HPDE6-E6E7 (cell line): ENCODE measurements at regions not wholly inside any gene's neighbourhood (a gene's known extent, or its start where the extent isn't known, plus 50 kb on each side); places are given as distances from the start of the nearest gene placed in this dataset.
"Not testable (repeated sequence)": the region's sequence is repeated elsewhere in the genome, so short reads cannot be mapped to it uniquely, and the experiment has no call there.

Source experiments
- DNase-seq: peaks from one replicate; pipeline ENCODE4 v3.0.0; 2011; ENCODE audit warnings: missing footprints; ENCODE audit errors: extremely low spot score

DNA sequence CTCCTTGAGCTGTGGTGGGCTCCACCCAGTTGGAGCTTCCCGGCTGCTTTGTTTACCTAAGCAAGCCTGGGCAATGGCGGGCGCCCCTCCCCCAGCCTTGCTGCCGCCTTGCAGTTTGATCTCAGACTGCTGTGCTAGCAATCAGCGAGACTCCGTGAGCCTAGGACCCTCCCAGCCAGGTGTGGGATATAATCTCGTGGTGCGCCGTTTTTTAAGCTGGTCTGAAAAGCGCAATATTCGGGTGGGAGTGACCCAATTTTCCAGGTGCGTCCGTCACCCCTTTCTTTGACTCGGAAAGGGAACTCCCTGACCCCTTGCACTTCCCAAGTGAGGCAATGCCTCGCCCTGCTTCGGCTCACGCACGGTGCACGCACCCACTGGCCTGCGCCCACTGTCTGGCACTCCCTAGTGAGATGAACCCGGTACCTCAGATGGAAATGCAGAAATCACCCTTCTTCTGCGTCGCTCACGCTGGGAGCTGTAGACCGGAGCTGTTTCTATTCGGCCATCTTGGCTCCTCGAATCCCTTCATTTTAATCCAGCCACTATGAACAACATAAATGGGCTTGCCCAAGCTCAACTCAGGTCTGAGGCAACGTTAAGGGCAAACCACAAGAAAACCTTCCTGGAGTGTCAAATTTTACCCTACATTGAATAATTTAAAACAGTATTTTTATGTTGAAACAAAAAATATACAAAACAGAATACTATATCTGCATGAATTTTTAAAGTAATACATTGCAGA lies 112.4 kb upstream of the CCDC150 start:
- not testable (repeated sequence) for DNase-seq

DNA sequence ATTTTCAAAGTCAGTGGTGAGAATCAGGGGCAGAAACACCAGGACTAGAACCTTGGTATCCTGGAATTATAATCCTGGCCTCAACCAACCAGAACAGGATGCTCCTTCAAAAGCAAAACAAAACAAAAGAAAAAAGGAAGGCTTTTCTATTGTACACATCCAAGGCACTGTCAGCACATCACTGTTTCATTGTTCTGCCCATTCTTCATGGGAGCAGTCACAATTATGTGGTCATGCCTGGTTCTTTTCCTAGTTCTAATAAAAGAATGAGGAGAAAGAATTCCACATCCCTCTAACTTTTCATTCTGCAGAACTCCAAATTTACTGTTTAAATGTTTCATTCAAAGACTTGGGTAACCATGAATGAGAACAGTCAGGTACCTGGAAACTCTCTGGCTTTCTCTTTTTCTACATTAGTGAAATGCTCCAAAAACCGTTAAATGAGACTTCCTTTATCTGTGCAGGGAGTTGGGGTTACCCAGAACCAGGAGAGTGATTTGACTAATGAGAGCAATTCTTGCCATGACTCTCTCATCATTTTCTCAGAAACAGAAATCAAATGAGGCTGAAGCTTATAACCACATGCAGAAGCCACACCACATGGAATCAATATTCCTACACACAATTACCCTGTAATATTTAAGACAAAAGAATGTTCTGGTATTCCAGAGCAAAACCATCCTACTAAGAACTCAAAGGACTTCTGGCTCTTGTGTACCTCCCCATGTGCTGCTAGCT lies 110.9 kb upstream of the CCDC150 start:
- no peak for DNase-seq

DNA sequence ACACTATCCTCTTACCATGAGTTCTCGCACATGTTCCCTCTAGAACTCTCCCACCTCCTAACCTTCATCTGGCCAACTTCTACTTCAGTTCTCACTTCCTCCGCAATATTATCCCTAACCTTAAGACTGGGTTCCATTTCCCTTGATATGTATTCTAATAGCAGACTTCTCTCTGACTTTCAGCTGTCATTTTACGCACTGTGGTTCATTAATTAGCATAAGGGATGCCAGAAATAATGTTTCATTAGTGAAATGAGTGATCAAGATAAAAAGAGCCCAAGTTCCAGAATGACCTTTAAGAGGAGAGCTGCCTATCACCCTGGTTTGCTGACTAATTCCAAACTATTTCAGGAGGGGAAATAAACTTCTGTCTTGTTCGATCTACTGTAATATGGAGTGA lies 108.6 kb upstream of the CCDC150 start:
- DNase-seq = no peak

DNA sequence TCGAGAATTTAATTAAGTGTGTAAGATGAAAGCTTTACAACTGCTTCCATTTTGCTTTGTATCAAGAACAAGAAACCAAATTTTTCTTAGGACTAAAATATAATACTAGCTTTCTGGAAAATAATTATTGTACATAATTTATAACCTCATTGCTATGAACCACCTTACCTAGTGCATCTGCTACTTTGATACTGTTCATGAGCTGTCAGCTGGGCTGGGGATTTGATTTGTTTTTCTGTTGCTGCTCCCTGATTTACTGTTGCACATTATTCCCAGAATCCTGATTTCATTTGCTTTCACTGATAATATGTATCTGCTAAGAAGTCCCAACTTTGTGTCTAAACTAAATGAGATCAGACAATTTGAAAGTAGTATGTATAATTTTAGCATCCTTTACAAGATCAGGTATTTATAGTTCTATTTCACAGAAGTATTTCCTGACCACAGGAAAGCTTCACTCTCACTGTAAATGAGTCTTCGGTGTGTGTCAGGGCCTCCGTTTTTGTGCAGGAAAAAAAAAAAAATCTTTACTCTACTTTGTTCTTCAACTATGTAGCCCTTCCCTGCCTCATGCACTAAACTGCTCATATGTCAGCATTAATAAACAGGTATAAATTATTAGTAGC lies 105.6 kb upstream of the CCDC150 start:
- DNase-seq = no peak

DNA sequence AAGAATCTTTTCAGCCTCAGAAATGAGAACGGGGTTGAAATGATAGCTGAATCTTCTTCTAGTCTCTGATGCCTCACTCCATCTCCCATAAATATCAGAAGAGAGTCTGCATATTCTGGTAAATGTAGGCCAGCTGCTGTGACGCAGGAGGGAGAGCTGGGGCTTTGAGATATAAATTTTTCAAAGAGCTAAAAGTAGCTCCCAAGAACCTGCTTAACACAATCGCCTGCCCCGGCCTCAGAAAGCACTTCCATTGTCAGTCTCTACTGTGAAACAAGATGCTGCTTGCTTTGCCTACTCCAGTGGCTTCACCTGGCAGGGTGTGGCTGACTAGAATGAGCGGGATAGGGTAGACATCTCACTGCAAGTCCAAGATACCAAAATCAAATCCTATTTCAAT lies 105.0 kb upstream of the CCDC150 start:
- DNase-seq = no peak

DNA sequence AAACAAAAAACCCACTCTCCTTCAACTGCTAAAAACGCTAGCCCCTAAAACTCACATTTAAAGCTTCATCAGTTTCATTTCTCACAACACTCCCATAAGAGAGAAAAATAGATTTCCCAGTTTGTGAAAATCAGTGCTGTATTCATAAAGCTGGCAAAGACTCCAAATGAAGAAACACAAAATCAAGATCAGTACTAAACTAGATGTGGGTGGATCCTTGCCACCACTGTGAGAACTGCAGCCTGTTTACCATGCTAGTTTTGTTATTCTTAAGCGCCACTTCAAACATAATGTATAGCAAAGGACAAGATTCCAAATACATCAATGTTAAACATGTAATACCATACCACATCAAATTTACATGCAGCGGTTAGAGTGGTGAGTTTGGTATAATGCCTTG lies 104.5 kb upstream of the CCDC150 start:
- DNase-seq = no peak

DNA sequence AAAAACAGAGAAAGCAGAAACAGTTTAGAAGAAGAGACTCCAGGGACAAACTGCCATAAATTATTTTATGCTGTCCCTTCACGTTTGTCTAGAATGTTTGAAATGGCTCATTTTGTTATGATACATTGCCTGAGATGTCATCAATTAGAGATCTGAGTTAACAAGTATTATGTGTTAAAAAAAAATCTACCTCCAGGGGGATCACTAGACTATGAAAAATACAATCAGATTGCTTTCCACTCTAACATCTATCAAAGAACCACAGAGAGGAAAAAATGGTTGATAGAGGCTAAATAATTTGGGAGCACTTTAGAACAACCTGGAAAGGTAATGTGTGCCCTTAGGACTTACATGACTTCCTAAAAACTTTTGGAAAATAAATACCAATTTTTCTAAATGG lies 103.8 kb upstream of the CCDC150 start:
- no peak for DNase-seq

DNA sequence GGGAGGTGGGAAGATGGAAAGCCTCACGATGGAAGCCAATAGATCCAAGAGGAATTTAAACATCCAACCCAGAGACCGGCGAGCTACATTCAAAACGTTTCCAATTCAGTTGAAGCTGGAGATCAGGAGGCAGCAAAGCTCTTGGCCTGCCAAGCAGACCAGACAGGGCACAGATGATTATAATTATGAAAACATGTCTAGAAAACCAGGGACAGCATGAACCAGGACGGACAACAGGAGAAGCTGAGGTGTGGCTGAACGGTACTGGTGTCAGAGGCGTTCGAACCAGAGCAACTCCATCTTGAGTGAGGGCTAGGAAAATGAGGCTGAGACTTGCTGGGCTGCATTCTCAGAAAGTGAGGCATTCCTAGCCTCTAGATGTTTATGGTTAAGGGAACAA lies 102.2 kb upstream of the CCDC150 start:
- DNase-seq = no peak

DNA sequence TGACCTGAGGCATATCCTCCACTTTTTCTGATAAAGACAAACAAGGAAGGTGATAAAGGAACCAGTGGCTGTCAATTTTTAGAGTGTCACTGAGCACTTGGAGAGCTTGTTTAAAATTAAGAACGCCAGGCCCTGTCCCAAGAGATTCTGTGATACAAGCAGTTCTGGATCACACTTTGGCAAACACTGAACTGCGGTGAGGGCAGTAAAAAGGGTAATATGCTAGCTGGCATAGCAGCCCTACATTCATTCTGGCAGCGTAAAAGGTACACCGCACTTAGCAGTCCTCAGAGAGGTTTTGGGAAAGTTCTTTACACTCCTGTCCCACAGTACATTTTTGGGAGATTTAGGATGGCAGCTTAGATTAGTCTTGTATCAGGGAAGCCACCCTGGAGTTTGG lies 101.3 kb upstream of the CCDC150 start:
- DNase-seq = no peak

DNA sequence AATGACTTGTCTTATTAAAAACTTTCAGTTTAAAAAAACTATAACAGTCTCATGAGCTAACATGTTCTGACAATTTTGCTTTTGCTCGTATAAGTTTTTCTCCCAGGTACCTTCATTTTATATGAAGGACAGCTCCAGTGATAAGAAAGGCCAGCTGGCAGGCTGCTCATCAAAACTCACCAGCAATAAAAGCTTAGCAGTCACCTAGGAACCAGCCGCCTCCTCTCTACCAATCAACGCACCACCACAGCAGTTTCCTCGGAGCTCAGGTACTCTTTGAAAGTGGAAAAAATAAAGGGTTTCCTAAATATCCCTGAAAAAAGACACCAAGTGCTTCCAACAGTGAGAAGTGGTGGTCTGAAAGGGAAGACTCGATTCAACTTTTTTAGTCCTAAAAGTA lies 100.9 kb upstream of the CCDC150 start:
- DNase-seq = no peak

DNA sequence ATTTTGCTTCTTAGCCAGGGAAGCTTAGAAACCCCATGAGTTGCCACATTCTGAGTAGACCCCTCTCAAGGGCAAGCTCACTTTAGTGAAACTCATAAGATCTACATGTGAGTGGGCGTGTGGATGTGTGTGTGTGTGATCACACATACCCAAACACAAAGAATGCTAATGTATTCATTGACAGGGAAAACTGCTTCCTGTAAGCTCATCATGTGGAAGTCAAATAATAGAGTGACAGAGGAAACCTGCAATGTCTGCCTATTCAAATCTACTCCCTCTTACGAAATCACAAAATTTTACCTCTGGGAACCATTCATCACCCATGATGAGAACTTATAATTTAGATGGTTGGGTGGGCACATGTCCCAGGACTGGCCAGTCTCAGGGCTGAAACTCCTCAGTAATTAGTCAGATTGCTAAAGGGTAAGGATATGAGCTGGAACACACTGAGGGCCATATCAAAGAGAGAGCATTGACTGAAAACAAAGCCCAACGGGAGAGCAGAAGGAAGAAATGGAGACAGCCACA lies 94.5 kb upstream of the CCDC150 start:
- DNase-seq = no peak

DNA sequence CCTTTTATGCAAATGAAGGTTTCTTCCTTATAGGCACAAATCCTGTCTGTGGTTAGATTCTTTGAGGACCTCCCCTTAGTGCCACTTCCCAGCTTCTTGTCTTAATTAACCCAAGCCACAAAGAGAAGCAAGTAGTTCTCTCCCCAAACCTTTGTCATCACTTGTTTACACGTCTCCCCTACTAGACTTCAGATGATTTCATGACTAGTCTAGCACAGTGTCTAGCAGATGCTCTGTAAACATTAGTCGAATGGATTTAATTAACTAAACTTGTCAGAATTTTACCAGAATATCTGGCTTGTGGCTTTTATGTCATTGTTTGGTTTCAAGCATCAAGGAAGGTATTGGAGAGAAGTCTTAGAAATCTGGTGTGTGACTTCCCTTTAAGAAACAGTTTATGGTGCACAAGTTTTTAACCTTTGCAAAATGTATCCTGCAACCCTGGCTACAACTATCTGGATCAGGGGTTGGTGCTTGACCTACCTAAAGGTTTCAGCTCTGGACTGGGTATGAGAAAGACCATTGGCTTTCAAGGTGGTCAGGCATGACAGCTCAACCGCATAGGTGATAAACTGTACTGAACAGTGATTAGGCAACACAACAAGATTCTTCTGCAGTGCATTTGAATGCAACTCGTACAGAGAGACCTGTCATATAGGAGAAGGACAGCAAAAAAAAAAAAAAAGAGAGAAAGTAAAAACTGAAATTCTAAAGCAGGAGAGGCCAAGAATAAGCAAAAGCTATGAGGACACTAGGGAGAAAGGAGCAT lies 93.2 kb upstream of the CCDC150 start:
- no peak for DNase-seq

DNA sequence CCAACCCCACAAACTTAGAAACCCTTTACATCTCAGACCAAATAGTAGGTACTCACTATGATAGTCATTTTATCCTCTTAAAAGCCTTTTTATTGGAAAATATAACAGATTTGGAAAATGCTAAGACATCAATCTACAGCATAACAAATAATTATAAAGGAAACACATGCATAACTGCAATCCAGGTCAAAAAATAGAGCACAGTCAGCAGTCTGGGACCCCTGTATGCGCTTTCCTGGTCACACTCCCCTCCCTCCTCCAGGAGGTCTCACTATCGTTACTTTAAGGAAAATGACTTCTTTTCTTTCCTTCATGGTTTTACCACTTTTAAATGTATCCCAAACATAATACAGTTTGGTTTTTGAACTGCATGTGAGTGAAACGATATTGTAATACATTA lies 90.5 kb upstream of the CCDC150 start:
- DNase-seq = no peak

DNA sequence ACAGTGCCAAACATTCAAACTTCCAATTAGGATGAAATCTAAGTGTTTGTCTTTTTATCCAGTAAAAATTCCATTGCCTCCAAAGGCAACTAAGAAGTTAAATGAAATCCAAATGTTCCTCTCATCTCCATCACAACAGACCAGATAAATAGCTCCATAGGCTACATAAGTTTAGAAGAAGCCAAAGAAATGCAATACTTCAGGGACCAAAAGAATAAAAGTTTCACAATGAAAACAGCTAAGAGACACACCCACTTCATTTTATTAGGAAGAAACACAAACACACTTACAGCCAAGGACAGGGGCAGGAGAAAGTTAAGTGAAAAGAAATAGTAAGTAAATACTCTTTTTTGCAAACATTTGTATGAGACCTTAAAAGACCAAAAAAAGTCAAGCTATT lies 88.5 kb upstream of the CCDC150 start:
- no peak for DNase-seq

DNA sequence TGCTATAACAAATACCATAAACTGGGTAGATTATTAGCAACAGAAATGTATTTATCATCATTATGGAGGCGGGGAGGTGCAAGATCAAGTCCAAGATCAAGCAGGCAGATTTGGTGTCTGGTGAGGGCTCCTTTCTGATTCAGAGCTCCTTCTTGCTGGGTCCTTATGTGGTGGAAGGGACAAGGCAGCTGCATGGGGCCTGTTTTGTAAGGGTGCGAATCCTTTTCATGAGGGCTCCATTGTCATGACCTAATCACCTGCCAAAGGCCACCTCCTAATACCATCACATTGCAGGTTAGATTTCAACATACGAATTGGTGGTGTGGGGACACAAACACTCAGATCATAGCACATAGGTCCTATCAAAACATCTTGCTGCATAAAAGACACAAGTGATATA lies 84.4 kb upstream of the CCDC150 start:
- no peak for DNase-seq

DNA sequence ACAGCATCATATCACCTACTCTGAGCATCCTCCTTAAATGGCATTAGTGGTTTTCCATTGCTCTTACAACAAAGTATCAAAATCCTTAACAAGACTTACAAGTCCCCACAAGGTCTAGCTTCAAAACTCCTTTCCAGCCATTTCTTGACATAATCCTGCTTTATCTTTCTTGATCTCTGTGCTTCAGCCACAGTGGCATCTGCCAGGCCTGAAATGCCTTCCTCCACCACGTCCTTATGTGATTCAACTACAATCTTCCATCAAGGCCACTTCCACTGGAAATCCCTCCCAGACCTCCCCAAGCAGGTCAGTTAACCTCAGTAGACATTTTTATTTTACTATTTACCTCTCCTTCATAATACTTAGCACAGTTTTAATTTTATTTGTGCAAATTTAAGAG lies 83.8 kb upstream of the CCDC150 start:
- no peak for DNase-seq

DNA sequence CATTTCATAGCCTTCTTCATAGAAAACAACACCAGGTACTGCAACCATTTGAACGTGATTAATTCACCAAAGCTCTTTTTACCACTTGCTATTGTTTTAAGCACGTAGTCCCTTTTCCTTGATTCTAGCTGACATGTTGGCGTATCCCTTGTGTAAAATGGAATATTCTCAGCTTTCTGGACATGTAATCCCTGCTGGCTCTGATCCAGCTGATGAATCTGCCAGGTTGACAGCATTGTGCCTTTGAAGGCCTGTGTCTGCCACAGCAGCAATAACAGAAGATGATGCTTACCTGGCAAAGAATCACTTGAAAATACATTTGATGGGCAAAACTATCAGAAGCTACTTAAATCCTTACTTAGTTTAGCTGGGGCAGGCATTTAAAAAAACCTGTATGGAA lies 81.0 kb upstream of the CCDC150 start:
- DNase-seq = no peak

DNA sequence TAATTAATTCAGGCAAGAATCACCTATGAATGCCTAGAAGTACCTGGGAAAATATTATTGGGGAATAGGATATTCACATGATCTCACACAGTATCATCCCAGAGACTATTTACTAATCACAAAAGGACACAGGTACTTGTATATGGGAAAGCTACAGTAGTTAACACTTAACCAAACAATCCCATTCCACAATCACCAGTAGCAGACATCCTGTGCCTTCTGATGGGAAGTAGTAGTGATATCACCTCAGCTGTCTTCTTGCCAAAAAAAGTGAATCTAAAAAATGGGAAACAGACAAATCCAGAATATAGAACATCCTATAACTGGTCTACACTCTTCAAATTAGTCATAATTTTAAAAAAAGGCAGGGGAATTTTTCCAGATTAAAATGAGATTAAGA lies 75.6 kb upstream of the CCDC150 start:
- DNase-seq = no peak

DNA sequence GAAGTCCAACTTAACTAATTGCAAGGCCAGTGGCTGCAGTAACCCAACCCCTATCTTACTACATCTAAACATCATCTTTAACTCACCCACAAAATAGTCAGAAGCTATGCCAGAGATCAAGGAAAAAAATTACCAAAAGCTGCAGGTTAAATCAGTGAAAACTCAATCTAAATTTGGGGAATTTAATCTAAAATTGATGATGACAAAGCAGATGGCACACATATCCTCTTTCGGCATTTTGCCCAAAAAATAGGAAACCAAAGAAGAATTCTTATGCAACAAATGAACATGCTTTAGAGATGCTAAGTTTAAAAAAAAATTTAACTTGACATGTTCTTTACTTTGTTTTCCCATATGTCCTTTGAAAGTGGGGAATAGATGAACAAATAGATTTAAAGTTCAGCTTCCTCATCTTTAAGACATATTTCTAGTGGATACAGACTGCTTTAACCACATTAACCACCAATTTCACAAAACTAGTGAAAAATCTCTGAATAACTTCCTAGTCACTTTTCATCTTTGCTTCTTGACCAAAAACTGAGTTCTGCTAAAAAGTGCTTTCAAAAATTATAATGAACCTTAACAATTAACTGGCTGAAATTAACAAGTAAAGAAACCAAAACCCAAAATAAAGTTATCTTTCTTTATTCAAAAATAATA lies 74.3 kb upstream of the CCDC150 start:
- no peak for DNase-seq

DNA sequence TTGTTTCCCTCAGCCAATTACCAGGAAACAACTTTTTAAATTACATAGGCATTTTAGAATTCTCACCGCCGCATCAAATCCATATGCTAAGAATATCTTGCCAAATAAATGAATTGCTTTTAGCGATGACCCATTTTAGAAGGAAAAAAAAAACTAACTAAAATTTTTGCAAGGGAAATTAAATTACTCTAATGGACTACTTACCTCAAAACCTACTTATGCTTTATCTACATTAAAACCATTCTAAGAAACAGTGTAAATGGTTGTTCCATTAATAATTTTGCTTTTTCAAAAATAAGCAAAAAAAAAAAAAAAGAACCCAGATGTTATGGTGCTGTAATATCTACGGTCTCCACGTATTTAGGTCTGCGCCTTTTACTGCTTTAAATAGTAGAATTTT lies 73.5 kb upstream of the CCDC150 start:
- no peak for DNase-seq

DNA sequence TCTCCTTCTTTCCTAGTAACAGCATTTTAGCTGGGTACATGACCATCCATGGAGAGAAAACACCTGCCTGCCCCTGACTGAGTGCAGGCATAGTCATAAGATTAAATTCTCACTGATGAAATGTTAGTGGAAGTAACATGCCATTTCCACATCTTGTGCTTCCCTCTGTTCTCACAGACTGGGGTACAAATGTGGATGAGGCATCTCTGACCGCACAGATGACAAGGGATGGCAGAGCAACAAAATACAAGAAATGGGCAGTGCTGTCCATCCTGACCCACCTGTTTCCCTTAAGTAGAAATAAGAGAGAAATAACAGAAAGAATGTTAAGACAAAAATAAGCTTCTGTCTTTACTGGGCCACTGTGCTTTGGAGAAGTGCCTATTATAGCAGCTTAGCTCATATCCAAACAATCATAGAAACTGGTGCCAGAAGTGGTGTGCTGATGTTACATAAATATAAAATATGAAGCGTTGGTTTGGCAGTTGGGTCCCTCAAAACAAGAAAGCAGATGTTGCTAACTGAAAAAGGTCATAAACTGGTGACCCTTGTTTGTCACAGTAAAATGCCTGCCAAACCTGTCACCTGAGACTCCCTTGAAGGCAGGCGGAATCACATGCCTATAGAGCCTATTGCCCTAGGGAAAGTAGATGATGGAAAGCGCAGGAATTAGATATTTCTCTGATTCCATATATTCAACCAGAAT lies 72.4 kb upstream of the CCDC150 start:
- no peak for DNase-seq
